Thyroid gland (tissue), 4 donors: ENCODE measurements at regions not wholly inside any gene's neighbourhood (a gene's known extent, or its start where the extent isn't known, plus 50 kb on each side); places are given as distances from the start of the nearest gene placed in this dataset.

Experiments
- POLR2A ChIP-seq, 2 donors: fragments of 450-650 bp; IDR thresholded peaks; one replicate each; pipeline ENCODE4 v1.6.1; 2017; ENCODE audit warnings: antibody characterized with exemption in 2 of 2, mild to moderate bottlenecking in 2 of 2, moderate library complexity in 1 of 2
- TF ChIP-seq, protein P1 (sequence below), 6 experiments: fragments of 200-600 bp in 3 of 6; fragments of 450-650 bp in 3 of 6; sonication (generic) in 3 of 6; IDR thresholded peaks; one replicate each; pipeline ENCODE4 v1.5.1; 2016 to 2019; ENCODE audit warnings: antibody characterized with exemption in 6 of 6, mild to moderate bottlenecking in 2 of 6, inconsistent platforms in 1 of 6, moderate library complexity in 1 of 6

DNA sequence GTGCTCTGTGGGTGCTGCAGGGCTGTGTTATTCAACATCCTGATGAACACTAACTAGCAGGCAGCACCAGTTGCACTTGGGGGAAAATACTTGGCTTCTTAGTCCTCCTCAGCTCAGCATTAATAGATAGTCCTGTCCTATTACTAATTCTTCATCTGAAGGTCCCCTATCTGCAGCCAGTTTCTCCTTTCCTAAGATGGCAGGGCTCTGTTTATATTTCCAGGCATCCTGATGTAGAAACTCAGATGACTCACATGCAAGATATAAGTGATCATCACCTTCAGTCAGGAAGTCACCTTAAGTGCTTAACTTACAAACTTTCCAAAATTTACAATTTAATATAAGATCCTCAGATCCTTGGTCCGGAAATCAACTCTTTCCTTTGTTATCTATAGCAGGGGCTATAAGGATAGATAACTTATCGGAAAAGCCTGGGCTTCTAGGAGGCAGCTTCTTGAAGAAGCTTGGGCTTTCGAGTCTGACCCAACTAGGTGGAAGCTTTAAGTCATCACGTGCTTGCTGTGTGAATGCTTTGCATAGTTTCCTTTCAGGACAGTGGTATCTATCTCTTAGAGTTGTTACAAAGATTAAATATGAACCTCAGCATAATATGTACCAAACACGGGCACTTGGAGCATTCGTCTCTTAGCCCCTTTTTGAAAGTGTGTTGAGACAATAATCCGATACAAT lies 181.0 kb upstream of the GRIP1 start:
- TF ChIP-seq, protein P1, sequence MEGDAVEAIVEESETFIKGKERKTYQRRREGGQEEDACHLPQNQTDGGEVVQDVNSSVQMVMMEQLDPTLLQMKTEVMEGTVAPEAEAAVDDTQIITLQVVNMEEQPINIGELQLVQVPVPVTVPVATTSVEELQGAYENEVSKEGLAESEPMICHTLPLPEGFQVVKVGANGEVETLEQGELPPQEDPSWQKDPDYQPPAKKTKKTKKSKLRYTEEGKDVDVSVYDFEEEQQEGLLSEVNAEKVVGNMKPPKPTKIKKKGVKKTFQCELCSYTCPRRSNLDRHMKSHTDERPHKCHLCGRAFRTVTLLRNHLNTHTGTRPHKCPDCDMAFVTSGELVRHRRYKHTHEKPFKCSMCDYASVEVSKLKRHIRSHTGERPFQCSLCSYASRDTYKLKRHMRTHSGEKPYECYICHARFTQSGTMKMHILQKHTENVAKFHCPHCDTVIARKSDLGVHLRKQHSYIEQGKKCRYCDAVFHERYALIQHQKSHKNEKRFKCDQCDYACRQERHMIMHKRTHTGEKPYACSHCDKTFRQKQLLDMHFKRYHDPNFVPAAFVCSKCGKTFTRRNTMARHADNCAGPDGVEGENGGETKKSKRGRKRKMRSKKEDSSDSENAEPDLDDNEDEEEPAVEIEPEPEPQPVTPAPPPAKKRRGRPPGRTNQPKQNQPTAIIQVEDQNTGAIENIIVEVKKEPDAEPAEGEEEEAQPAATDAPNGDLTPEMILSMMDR (IDR thresholded peaks at IDR 0.05): no peak
- TF ChIP-seq POLR2A (IDR thresholded peaks at IDR 0.05): no peak
